K562 (cell line): ENCODE measurements at regions not wholly inside any gene's neighbourhood (a gene's known extent, or its start where the extent isn't known, plus 50 kb on each side); places are given as distances from the start of the nearest gene placed in this dataset.

ENCODE experiments used
- CTCF ChIP-seq, 3 experiments: IDR thresholded peaks in 2 of 3; conservative IDR thresholded peaks in 1 of 3; 2 replicates each; pipeline ENCODE4 v1.5.1; 2011 to 2012; ENCODE audit warnings: low read length in 3 of 3, mild to moderate bottlenecking in 3 of 3, control low read depth in 2 of 3, improper control_type of control experiment in 1 of 3, inconsistent platforms in 1 of 3, low read depth in 1 of 3, mixed read lengths in 1 of 3, moderate library complexity in 1 of 3; ENCODE audit not compliant: insufficient read depth in 2 of 3
- DPF2 ChIP-seq: fragments of 450-650 bp; IDR thresholded peaks from 2 replicates; pipeline ENCODE4 v1.6.1; 2016
- EGR1 ChIP-seq: fragments of 450-650 bp; conservative IDR thresholded peaks from 2 replicates; pipeline ENCODE4 v1.6.1; 2017; ENCODE audit warnings: mild to moderate bottlenecking
- NRF1 ChIP-seq, 2 experiments: fragments of 450-650 bp; IDR thresholded peaks in 1 of 2; conservative IDR thresholded peaks in 1 of 2; 2 replicates each; pipeline ENCODE4 v1.6.1; 2014; ENCODE audit warnings: mild to moderate bottlenecking in 2 of 2
- RBM39 ChIP-seq: fragments of 200-400 bp; formaldehyde crosslinking; optimal IDR thresholded peaks from 2 replicates; pipeline ENCODE3; 2018; ENCODE audit warnings: low read depth, low read length
- TBP ChIP-seq: optimal IDR thresholded peaks from 2 replicates; pipeline ENCODE3; 2011; ENCODE audit warnings: low read depth, low read length, improper control_type of control experiment
- ZNF274 ChIP-seq: IDR thresholded peaks from 2 replicates; pipeline ENCODE4 v1.6.1; 2011; ENCODE audit warnings: low read depth, mild to moderate bottlenecking, low read length, moderate library complexity, borderline replicate concordance
- ZNF318 ChIP-seq, 2 experiments: fragments of 450-650 bp; IDR thresholded peaks; 2 replicates each; pipeline ENCODE4 v1.6.1; 2016; ENCODE audit warnings: mild to moderate bottlenecking in 2 of 2, borderline replicate concordance in 1 of 2, low read depth in 1 of 2, moderate library complexity in 1 of 2

GRCh38 chr12:91370086-91370868, 187.7 kb upstream of the DCN start:
- TF ChIP-seq CTCF (IDR thresholded peaks at IDR 0.05 in 2 of 3, conservative IDR thresholded peaks at IDR 0.05 in 1 of 3; ENCODE audit: insufficient read depth in 2 of 3, low read depth in 1 of 3, low read length in 3 of 3), result no peak
- no peak for TF ChIP-seq EGR1
- TF ChIP-seq DPF2, result no peak
- no peak for TF ChIP-seq ZNF318 (IDR thresholded peaks at IDR 0.05; ENCODE audit: borderline replicate concordance in 1 of 2, low read depth in 1 of 2)
- no peak for TF ChIP-seq RBM39
- no peak for TF ChIP-seq ZNF274
- TF ChIP-seq TBP, result no peak
- no peak for TF ChIP-seq NRF1 (conservative IDR thresholded peaks at IDR 0.05 in 1 of 2, IDR thresholded peaks at IDR 0.05 in 1 of 2)
